ENCODE measurements at regions not wholly inside any gene's neighbourhood (a gene's known extent, or its start where the extent isn't known, plus 50 kb on each side); places are given as distances from the start of the nearest gene placed in this dataset.

- DNase-seq (ENCODE audit: low spot score) = no peak
Measured at GRCh38 chr5:124264499-124264898, 481.9 kb downstream of the ZNF608 start.

GRCh38 chr5:124263680-124264491, 482.6 kb downstream of the ZNF608 start:
- no peak for DNase-seq (ENCODE audit: low spot score)

GRCh38 chr5:124262991-124263571, 483.4 kb downstream of the ZNF608 start:
- DNase-seq (ENCODE audit: low spot score) = no peak

GRCh38 chr5:124262470-124262869, 484.0 kb downstream of the ZNF608 start:
- DNase-seq (ENCODE audit: low spot score) = no peak

- DNase-seq (ENCODE audit: low spot score) = no peak
Measured at GRCh38 chr5:124261848-124262247, 484.6 kb downstream of the ZNF608 start.

DNA sequence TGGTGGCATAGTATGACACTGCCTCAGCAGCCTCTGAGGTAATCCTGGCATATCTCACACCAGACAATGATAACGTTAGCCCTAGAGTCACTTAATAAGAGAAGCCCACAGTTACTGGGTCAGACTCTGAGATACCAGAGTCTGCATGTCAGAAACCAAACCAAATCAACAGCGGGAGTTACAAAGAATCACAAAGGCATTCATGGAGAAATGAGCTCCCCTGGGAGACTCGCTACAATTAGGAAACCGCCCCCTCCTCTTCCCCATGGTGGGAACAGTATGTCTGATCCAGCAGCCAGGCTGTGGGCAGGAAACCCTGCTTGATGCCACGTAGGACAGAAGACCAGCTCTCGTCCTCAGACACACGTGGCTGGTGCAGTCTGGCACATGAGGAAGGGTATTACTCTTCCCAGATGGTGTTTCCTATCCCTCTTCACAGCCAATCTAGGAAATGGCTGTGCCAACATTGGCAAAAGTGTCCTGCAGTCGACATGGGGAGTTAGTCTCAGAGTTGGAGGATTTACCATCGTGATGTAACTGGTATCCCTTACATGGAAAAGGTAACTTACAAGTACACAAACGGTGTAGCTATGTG, 485.4 kb downstream of the ZNF608 start:
- no peak for DNase-seq (ENCODE audit: low spot score)

GRCh38 chr5:124259017-124259416, 487.4 kb downstream of the ZNF608 start:
- DNase-seq (ENCODE audit: low spot score) = no peak

GRCh38 chr5:124257048-124257447, 489.4 kb downstream of the ZNF608 start:
- no peak for DNase-seq (ENCODE audit: low spot score)

GRCh38 chr5:124253203-124253810, 493.1 kb downstream of the ZNF608 start:
- DNase-seq (ENCODE audit: low spot score) = no peak

GRCh38 chr5:124252747-124253146, 493.7 kb downstream of the ZNF608 start:
- DNase-seq (ENCODE audit: low spot score) = no peak

DNA sequence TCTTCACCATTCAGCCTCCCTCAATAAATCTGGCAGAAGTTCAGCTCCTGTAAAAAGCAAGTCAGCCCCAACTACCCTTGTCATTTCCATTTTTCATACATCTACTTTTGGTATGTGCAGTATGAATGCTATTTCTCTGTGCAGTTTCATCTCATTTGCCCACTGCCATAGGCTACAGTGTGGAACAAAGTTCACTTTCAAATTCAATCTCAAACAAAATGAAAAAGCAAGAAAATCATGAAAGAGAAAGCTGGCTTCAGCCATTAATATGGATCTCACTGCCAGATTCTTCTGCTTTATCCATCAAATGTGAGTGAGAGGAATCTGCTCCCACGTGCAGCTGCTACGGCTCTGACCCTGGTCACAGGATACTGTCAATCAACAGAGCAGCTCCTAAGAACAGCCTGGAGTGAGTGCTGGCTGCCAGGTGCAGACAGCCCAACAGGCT, 494.2 kb downstream of the ZNF608 start:
- no peak for DNase-seq (ENCODE audit: low spot score)

- DNase-seq (ENCODE audit: low spot score) = no peak
Measured at GRCh38 chr5:124245276-124245675, 501.2 kb downstream of the ZNF608 start.

DNA sequence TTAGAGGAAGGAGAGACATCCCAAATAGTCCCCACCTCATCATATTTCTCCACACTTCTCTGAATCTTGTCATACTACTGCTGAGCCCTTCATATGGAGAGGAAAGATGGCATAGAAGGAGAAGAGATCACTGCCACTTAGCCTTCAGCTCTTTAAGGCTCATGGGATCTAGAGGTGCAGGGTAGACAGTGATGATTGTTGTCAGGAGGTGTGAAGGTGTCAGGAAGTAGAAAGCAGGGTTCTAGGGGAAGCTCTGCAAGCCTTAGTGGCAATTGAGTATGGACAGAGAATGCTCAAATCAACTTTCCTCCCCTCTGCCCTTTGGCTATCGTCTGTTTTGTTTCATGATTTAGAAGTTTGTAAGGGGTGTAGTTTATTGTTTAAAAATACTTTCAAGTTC, 505.7 kb downstream of the ZNF608 start:
- no peak for DNase-seq (ENCODE audit: low spot score)

DNA sequence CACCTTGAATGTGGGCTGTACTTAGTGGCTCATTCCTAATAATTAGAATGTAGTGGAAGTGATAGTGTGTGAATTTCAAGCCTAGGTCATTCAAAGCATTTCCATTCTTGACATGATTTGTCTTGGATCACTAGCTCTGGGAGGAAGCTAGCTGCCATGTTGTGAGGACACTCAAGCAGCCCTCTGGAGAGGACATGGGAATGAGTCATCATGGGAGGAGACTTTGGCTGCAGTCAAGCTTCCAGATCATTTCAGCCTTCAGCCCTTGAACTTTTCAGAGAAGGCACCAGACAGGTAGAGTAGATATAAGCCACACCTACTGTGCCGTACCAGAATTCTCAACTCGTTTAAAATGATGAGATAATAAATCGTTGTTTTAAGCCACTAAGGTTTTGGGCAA, 506.9 kb downstream of the ZNF608 start:
- no peak for DNase-seq (ENCODE audit: low spot score)

DNA sequence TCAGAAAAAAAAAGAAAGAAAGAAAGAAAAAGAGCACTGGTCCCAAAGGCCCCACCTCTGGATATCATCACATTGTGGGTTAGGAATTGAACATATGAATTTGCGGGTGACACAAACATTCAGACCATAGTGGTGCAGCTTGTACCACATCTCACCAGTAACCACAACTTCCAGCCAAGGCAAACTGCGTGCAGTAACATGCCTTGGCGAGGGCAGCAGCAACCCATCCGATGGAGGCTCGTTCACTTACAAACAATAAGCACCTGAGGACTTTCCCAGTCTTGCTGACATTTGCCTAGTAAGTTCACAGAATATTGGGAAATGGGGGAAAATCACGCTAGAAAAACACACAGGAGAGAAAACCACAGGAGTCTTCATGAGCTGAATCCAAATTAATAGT, 508.1 kb downstream of the ZNF608 start:
- DNase-seq (ENCODE audit: low spot score) = no peak

DNA sequence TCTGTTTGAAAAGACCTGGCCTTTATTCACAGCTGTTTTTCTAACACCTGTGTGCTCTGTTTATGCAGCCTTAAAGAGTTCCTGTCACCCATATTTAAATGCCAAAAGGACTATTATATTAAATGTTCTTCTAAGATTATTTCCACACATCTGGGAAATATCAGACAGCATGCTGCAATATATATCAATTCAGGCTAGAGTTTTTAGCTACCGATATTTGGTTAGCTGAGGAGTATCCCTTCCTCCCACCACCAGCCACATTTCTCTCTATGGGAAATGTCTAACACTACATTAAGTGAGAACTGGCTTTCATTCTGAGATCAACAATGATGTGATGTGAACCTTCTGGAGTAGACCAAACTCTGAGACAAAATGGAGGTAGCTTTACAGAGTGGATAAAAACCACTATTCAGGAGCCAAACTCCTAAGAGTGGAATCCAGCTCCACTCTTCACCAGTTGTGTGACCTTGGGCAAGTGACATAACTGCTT, 509.2 kb downstream of the ZNF608 start:
- DNase-seq (ENCODE audit: low spot score) = no peak

DNA sequence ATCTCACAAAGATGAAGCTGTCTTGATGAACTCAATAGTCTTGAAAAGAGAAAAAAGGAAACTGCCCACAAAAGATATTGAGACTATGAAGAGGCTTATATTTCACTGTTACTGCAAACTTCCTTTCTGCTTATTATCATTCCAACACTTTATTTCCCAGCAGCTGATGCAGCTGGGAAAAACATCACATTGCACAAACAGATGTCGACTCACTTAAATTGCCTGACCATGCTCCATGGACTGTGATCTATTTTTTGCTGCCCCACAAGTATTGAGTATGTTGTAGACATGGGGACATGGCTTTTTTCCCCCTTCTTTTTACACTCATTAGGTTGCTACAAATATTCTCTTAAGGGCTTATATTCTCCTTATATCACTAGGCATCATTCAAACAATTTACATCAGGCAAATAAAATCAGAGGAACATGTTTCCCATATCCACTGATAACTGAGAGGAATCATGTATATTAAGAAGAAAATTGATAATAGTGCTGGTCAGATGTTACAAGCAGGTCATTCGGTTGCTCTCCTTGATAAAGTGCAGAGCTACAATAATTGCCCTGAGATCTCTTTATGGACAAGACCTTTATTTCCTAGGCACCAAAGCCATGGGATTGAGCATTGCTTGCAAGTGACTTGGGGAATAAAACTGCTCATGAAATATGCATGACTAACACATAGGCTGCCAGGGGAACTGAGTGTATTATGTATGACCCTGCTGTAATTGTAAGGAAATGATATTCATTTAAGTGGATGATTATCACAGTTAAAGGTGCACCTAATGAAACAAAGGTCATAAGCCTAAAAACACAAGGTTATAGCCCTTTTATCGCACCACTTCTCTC, 509.9 kb downstream of the ZNF608 start:
- DNase-seq (ENCODE audit: low spot score) = no peak

DNA sequence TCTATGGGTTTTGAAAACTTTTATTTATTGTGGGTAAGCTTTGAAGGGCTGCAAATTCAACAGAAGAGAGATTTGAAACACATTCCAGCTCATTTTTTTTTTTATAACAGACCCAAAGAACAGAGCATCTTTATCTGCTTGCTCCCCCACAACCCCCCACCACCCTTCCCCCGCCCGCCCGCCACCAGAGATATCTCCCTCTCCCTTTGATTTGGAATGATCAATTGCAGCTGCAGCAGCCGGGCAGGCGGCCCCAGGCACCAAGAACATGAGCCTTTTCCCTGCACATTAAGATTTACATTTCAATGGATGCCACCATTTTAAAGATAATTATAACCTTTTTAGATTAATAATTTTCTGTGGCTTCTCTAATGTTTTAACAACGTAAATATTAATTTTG, 510.9 kb downstream of the ZNF608 start:
- DNase-seq (ENCODE audit: low spot score) = no peak

DNA sequence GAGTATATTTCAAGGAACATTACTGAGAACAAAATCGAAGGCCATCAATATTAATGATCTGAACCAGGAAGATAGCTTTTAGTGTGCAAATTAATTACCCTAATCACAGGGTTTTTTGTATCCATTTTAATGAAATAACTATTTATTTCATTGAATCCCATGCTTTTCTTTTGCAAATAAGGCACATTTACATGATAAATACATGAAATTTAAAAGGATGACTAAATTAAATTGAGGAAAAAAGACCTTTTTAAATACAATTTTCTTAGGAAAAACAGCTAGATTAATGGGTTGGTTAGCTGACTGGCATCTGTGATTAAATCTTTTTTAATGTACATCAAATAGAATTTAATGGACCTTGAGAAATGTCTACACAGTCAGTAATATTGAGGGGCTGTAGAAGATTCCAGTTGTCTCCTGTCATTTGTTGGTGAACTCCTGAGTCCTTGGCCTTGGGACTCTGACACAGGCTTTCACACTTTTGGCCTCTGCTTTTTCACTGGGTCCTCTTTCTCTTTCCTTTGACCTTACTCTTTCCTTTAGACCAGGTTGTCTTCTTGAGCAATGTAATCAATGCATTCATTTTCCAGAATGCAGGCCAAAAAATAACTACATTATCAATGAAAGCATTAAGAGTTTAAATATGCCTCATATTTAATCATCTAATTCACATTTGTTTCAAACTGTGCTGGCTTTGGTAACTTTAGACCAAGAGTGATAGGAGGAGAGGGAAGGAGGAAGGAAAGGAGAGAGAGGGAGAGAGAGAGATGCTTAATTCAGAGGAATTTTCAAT, 511.5 kb downstream of the ZNF608 start:
- DNase-seq (ENCODE audit: low spot score) = no peak

DNA sequence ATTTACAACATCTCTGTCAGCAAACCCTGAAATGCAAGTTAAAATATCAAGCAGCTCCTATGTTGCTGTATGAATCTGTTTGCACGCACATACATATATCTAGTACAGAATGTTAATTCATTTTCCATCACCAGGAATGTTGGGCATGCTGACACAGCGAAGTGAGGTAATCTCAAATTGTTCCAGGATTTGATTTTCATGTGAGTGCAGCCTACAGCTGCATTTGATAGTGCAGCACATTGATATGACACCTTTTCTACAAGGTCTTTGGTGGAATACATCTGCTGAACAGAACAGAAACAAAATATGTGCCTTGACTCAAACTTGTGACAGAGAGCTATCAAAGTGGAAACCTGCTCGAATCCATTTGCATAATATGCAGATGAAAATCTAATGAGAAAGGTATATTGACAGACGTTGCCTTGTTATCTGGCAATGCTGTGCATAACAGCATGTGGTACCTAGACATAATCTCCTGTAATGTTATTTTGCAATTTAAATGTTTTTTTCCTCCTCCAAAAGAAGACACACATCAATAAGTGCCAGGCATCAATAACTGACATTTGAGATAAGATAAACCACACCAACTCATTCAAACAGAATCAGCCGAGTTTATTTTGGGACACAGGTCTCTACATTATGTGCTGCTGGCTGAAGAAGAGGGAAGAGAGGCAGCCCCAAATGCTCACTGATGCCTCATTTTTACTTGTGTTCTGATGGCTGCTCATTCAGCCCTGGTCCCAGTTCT, 512.2 kb downstream of the ZNF608 start:
- DNase-seq (ENCODE audit: low spot score) = no peak
